HepG2 (cell line): ENCODE measurements at regions not wholly inside any gene's neighbourhood (a gene's known extent, or its start where the extent isn't known, plus 50 kb on each side); places are given as distances from the start of the nearest gene placed in this dataset.

ENCODE experiments used
- ATAC-seq: fragments of 200-7000 bp; cut with Tn5 transposase; 3 replicates; pipeline ENCODE4 v1.9.1; 2020; ENCODE audit warnings: mild to moderate bottlenecking, moderate library complexity
- BruUV-seq: library from RNA; stranded (reverse); fragments of 400-500 nt; replicated peaks from 2 replicates; lab custom pipeline; 2021; lab: Mats Ljungman, UMichigan
- CTCF ChIA-PET: fragments of 300-600 bp; formaldehyde crosslinking; extraction: SDS; loops from one replicate; lab custom pipeline; 2021; ENCODE audit warnings: low total read pairs, inconsistent platforms, low intra/inter-chr PET ratio; lab: Yijun Ruan, JAX
- POLR2A ChIA-PET: fragments of 350-600 bp; sonication (Branson Sonifier 250); formaldehyde crosslinking; loops from one replicate; lab custom pipeline; 2020; ENCODE audit warnings: antibody characterized with exemption, inconsistent platforms; lab: Yijun Ruan, JAX
- DNase-seq: peaks from one replicate; pipeline ENCODE4 v3.0.0-alpha.2; 2015; ENCODE audit warnings: low spot score
- FAIRE-seq: peaks from 3 replicates; lab custom pipeline; 2011; peaks lifted over from hg19 to GRCh38; lab: Jason Lieb, UNC
- H2AFZ ChIP-seq: one replicate; pipeline ENCODE4 v1.6.1; 2011; ENCODE audit warnings: low read length, inconsistent platforms
- H3K27ac ChIP-seq: fragments of 300-600 bp; 3 replicates; pipeline ENCODE4 v1.8.0; 2011; ENCODE audit warnings: mixed run types, mild to moderate bottlenecking, mixed read lengths, low read length, inconsistent platforms; ENCODE audit not compliant: insufficient read depth; ENCODE audit errors: extremely low read length
- H3K27me3 ChIP-seq, 2 experiments: fragments of 200-600 bp in 1 of 2; 2 replicates in 1 of 2; 3 replicates in 1 of 2; pipeline versions ENCODE4 v1.6.0 to v1.8.0; 2011; ENCODE audit warnings: low read length in 2 of 2, mild to moderate bottlenecking in 2 of 2, moderate library complexity in 2 of 2, inconsistent platforms in 1 of 2; ENCODE audit not compliant: insufficient read depth in 2 of 2, control insufficient read depth in 1 of 2
- H3K36me3 ChIP-seq, 2 experiments: fragments of 200-600 bp in 1 of 2; replicated peaks in 1 of 2; 2 replicates in 1 of 2; 3 replicates in 1 of 2; pipeline versions ENCODE4 v1.5.1 to v1.8.0; 2011; ENCODE audit warnings: low read length in 2 of 2, inconsistent platforms in 1 of 2; ENCODE audit not compliant: insufficient read depth in 2 of 2, control insufficient read depth in 1 of 2
- H3K4me1 ChIP-seq: 2 replicates; pipeline ENCODE4 v1.5.1; 2012; ENCODE audit warnings: low read length, inconsistent platforms; ENCODE audit not compliant: insufficient read depth
- H3K4me2 ChIP-seq: 2 replicates; pipeline ENCODE4 v1.6.0; 2011; ENCODE audit warnings: low read depth, low read length, inconsistent platforms
- H3K4me3 ChIP-seq, 3 experiments: fragments of 200-600 bp in 1 of 3; sonication (generic), shearing (Covaris generic) in 1 of 3; replicated peaks in 1 of 3; 2 replicates each; pipeline ENCODE4 v1.5.1; 2011 to 2016; ENCODE audit warnings: low read length in 3 of 3, inconsistent platforms in 2 of 3, low read depth in 2 of 3, mild to moderate bottlenecking in 2 of 3, control low read depth in 1 of 3, mixed read lengths in 1 of 3; ENCODE audit not compliant: insufficient read depth in 1 of 3
- H3K79me2 ChIP-seq: one replicate; pipeline ENCODE4 v1.6.1; 2011; ENCODE audit warnings: low read length, inconsistent platforms; ENCODE audit not compliant: insufficient read depth
- H3K9ac ChIP-seq: 2 replicates; pipeline ENCODE4 v1.6.0; 2011; ENCODE audit warnings: mild to moderate bottlenecking, low read depth, low read length, inconsistent platforms; ENCODE audit not compliant: insufficient read depth
- H3K9me3 ChIP-seq: 2 replicates; pipeline ENCODE4 v1.5.1; 2012; ENCODE audit warnings: mild to moderate bottlenecking, low read length
- H4K20me1 ChIP-seq: 2 replicates; pipeline ENCODE4 v1.6.0; 2011; ENCODE audit warnings: inconsistent platforms, mild to moderate bottlenecking, low read length, moderate library complexity; ENCODE audit not compliant: insufficient read depth
- FOXP1 ChIP-seq, 2 experiments: fragments of 450-650 bp in 1 of 2; IDR thresholded peaks; 2 replicates each; pipeline ENCODE4 v1.6.1; 2017 to 2018; ENCODE audit warnings: antibody characterized with exemption in 1 of 2
- HNRNPH1 ChIP-seq: fragments of 200-400 bp; formaldehyde crosslinking; optimal IDR thresholded peaks from 2 replicates; pipeline ENCODE3; 2017; ENCODE audit warnings: mild to moderate bottlenecking, low read depth, low read length
- HOXA9 ChIP-seq: sonication (generic); formaldehyde crosslinking; IDR thresholded peaks from 2 replicates; pipeline ENCODE4 v1.8.1; 2022; ENCODE audit warnings: missing genetic modification reagents, mild to moderate bottlenecking, moderate library complexity, borderline replicate concordance
- ISL2 ChIP-seq: sonication (generic); formaldehyde crosslinking; IDR thresholded peaks from 2 replicates; pipeline ENCODE4 v1.5.0; 2020; ENCODE audit warnings: missing genetic modification reagents
- KDM3A ChIP-seq: IDR thresholded peaks from 2 replicates; pipeline ENCODE4 v1.6.1; 2018; ENCODE audit warnings: low read depth, missing compliant biosample characterization
- MEF2D ChIP-seq: sonication (generic); formaldehyde crosslinking; IDR thresholded peaks from 2 replicates; pipeline ENCODE4 v1.5.1; 2020; ENCODE audit warnings: mild to moderate bottlenecking, missing genetic modification reagents
- MLXIP ChIP-seq: sonication (generic); formaldehyde crosslinking; IDR thresholded peaks from 2 replicates; pipeline ENCODE4 v1.9.0; 2021; ENCODE audit warnings: missing genetic modification reagents, borderline replicate concordance
- RARA ChIP-seq: IDR thresholded peaks from 2 replicates; pipeline ENCODE4 v1.6.1; 2016; ENCODE audit warnings: missing genetic modification reagents, missing compliant biosample characterization
- SMARCC2 ChIP-seq: fragments of 450-650 bp; IDR thresholded peaks from 2 replicates; pipeline ENCODE4 v1.6.1; 2017; ENCODE audit warnings: antibody characterized with exemption, mild to moderate bottlenecking
- SYNCRIP ChIP-seq: fragments of 200-400 bp; formaldehyde crosslinking; IDR thresholded peaks from 2 replicates; pipeline ENCODE4 v1.6.1; 2018; ENCODE audit warnings: mild to moderate bottlenecking, low read depth, low read length; ENCODE audit not compliant: insufficient read depth
- ZBTB8A ChIP-seq: sonication (generic); formaldehyde crosslinking; IDR thresholded peaks from 2 replicates; pipeline ENCODE4 v1.4.0; 2020; ENCODE audit warnings: mild to moderate bottlenecking, low read depth, missing genetic modification reagents, borderline replicate concordance
- ZKSCAN1 ChIP-seq: fragments of 150-350 bp; IDR thresholded peaks from 2 replicates; pipeline ENCODE4 v1.6.1; 2014; ENCODE audit warnings: low read length
- ZNF276 ChIP-seq: sonication (generic); formaldehyde crosslinking; IDR thresholded peaks from 2 replicates; pipeline ENCODE4 v1.4.0; 2020; ENCODE audit warnings: mild to moderate bottlenecking, low read depth, missing genetic modification reagents
- ZNF382 ChIP-seq: sonication (generic); formaldehyde crosslinking; IDR thresholded peaks from 2 replicates; pipeline ENCODE4 v1.5.0; 2020; ENCODE audit warnings: missing genetic modification reagents, mild to moderate bottlenecking, borderline replicate concordance
- ZNF569 ChIP-seq: sonication (generic); formaldehyde crosslinking; IDR thresholded peaks from 2 replicates; pipeline ENCODE4 v1.5.0; 2020; ENCODE audit warnings: mild to moderate bottlenecking, missing genetic modification reagents, moderate library complexity, borderline replicate concordance
- ZNF672 ChIP-seq: sonication (generic); formaldehyde crosslinking; IDR thresholded peaks from 2 replicates; pipeline ENCODE4 v1.8.1; 2022; ENCODE audit warnings: missing genetic modification reagents
- ZNF879 ChIP-seq: sonication (generic); formaldehyde crosslinking; IDR thresholded peaks from 2 replicates; pipeline ENCODE4 v1.8.1; 2023; ENCODE audit warnings: missing genetic modification reagents
- ZNF883 ChIP-seq: sonication (generic); formaldehyde crosslinking; IDR thresholded peaks from 2 replicates; pipeline ENCODE4 v1.5.1; 2020; ENCODE audit warnings: mild to moderate bottlenecking, missing genetic modification reagents; ENCODE audit errors: not compliant biosample characterization
- ZSCAN12 ChIP-seq: sonication (generic); formaldehyde crosslinking; IDR thresholded peaks from 2 replicates; pipeline ENCODE4 v1.9.0; 2021; ENCODE audit warnings: mild to moderate bottlenecking, missing genetic modification reagents
- WGBS: methylation state at CpG from one replicate; pipeline ENCODE4 v1.1.6; 2017; ENCODE audit warnings: low lambda C conversion rate; 5-methylcytosine and 5-hydroxymethylcytosine counted together
- in situ Hi-C: cut with HindIII; loops from 2 replicates; pipeline ENCODE4 v1.10.0; 2017; ENCODE audit warnings: low pct_unique_long_range_greater_than_20kb; ENCODE audit not compliant: extremely low pct_ligation_motif_present
- intact Hi-C: fragments of 100-400 bp; cut with micrococcal nuclease; formaldehyde crosslinking; loops from one replicate; pipeline ENCODE4 v1.10.0; 2022; ENCODE audit not compliant: unreplicated experiment

DNA sequence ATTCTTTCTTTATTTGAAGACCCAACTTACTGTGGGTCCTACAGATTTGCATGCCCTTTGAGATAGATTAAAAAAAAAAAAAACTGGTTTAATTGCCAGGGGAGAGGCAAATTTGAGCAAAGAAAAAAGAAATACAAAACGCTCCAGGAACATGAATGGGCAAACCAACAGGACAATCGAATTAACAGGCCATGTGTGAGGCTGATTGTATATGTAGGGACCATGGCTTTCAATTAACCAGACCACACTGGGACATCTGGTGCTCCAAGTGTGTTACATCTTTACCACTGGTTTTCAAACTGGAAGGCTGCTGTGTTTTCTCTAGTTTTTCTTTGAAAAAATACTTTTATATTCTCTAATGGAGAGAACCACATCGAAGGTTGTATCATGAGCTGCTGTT is 612.1 kb upstream of the SEMA6A start (continued):
- TF ChIP-seq MLXIP, result no peak
- no peak for TF ChIP-seq ZSCAN12

DNA sequence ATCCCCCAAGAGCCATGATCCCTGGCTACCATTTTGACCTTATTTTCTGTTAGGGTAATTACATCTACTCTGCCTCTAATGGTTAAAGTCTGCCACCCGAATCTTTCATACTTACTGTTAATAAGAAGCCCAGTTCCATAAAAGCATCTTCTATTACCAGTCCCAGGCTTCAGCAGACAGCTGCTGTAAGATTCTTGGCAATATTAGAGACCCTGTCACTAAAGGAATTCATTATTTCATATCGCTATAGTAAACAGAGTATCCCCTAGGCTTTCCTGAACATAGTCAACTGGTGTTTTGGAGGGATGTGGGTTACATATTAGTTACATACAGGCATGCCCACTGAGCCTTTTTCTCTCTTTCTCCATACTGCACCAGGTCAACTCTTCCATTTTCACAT is 608.7 kb upstream of the SEMA6A start:
- H3K4me1 ChIP-seq, result no peaks in the 10 kb centered on the region
- H3K9ac ChIP-seq, result no peak overlapping the region
- H3K4me2 ChIP-seq, result no peak overlapping the region
- no peaks in the 10 kb centered on the region for H3K36me3 ChIP-seq
- no peak overlapping the region for H3K27ac ChIP-seq
- no peaks in the 10 kb centered on the region for H3K9me3 ChIP-seq
- no peaks in the 10 kb centered on the region for H3K79me2 ChIP-seq
- ATAC-seq (no peak), DNase-seq (no peak), FAIRE-seq (no peak)
- H3K27me3 ChIP-seq, result no peaks in the 10 kb centered on the region
- in situ Hi-C loops, result no loop called here
- H3K4me3 ChIP-seq, result no peak overlapping the region
- intact Hi-C loops, result no loop called here
- CTCF ChIA-PET, result no interaction called here
- POLR2A ChIA-PET, result no interaction called here
- H4K20me1 ChIP-seq, result no peaks in the 10 kb centered on the region
- WGBS, result 0% methylated on average over 2 of the region's 2 CpGs
- no peak overlapping the region for H2AFZ ChIP-seq
- no TSS peak for BruUV-seq
- TF ChIP-seq ZNF672 (CRISPR knock-in tag), result no peak
- no peak for TF ChIP-seq KDM3A
- TF ChIP-seq ISL2, result no peak
- no peak for TF ChIP-seq MEF2D
- no peak for TF ChIP-seq FOXP1 (IDR thresholded peaks at IDR 0.05)
- no peak for TF ChIP-seq FOXP1 (CRISPR knock-in tag; IDR thresholded peaks at IDR 0.05)
- TF ChIP-seq SMARCC2, result no peak
- no peak for TF ChIP-seq ZNF883 (CRISPR knock-in tag)
- TF ChIP-seq RARA (CRISPR knock-in tag), result no peak
- no peak for TF ChIP-seq HNRNPH1
- no peak for TF ChIP-seq SYNCRIP
- no peak for TF ChIP-seq ZBTB8A (CRISPR knock-in tag)
- TF ChIP-seq ZKSCAN1, result no peak
- TF ChIP-seq ZNF276 (CRISPR knock-in tag), result no peak
- no peak for TF ChIP-seq ZNF569
- TF ChIP-seq ZNF879 (CRISPR knock-in tag), result no peak
- TF ChIP-seq ZNF382 (CRISPR knock-in tag), result no peak
- no peak for TF ChIP-seq HOXA9
